CD4-positive, alpha-beta T cell treated with Interleukin-17A for 1 hour (primary cell): ENCODE measurements at regions not wholly inside any gene's neighbourhood (a gene's known extent, or its start where the extent isn't known, plus 50 kb on each side); places are given as distances from the start of the nearest gene placed in this dataset.
"Not testable (repeated sequence)": the region's sequence is repeated elsewhere in the genome, so short reads cannot be mapped to it uniquely, and the experiment has no call there.

Source experiments
- DNase-seq: peaks from one replicate; pipeline ENCODE4 v3.0.0-alpha.2; 2020

DNA sequence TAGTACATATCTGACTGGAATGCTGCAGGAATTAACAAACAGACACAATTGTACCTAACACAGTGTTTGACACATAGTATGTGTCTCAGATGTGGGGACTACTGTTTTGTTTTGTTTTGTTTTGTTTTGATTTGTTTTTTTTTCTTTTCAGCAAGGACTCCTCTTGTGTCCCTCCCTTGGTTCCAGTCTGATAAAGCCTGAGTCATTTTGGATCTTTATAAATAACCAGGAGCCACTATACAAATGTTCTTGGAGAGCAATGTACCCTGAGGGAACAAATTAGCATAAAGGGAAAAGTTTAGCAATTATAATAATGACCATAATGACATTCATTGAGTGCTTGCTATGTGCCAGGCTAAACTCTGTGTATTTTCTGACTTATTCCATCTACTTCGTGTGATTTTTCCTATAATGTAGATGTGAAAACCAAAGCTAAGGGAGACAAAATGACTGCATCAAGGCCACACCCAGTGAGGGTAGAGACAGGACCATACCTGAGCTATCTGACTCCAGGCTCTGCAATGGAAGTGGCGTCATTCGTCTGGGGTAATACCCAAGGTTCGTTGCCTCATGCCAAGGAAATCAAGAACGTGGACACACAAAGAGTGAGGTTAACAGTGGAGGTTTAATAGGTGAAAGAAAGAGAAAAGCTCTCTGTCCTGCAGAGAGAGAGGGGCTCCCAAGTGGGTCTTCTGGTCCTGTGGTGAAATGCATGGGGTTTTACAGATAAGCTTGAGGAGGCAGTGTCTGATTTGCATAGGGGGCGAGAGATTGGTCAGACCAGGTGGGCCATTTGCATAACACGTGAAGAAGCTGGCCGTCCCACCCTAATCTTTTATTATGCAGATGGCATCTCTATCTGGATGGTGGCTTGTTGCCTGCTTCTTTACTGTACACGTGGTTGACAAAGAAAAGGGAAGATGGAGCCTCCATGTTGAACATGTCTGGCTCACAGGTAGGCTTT, 285.5 kb upstream of the SFSWAP start:
- no peak for DNase-seq

DNA sequence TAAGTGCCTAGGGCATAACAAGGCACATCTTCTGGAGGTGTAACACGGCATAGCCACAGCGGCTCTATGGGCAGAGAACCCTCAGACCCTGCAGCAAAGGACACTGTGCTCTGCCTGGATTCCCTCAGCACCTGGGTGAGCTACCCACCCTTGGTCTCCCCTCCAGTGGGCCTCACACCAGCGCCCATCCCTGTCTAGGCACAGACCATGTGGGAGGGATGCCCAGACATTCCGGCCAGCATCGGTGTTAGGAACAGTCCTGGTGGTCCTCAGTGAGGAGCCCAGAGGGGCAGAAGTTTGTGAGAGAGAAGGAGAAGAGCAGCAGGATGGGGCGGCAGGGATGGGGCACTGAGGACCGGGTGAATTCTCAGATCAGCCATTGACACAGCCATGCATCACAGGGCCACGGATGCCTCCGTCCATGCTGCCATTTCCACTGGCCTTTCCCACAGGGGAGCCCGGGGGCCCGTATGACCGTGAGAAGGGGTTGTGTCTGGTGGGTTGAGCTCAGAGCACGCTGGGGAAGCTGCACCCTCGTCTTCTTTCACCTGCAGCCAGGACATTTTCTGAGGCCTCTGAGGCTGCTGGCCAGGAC, 282.7 kb upstream of the SFSWAP start:
- DNase-seq = no peak

DNA sequence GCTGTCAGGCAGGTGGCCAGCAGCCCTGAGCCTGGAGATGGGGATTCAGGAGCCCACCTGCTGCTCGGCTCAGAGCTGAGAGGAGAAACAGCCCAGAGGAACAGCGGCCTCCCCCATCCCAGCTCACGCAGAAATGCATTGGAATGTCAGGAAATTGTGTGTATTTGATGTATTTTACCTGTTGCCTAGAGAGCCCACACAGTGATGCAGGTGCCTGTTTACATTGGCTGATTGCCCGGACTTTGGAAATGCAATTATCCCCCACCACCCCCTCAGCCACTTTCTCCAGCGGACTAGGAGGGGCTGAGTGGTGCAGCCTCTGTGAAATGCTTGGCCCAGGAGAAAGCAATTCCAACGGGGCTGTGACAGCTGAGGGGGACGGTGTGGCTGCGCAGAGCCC, 281.7 kb upstream of the SFSWAP start:
- not testable (repeated sequence) for DNase-seq

DNA sequence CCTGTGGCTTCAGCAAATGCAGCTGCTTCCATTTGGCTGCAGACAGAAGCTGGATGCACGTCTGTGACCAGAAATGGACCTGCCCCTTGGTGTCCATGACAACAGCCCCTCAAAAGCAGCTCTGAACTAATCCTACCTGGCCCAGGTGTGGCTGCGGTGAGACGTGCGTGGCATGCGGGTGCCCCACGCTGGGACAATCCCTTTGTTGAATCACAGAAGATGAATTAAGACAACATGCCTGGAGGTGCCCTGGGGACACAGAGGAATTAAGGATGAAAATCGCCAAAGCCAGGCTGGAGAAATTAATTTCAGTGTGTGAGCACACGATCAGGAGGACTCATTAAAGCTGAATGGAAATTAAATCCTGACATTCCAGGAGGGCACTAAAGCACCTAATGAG, 281.2 kb upstream of the SFSWAP start:
- not testable (repeated sequence) for DNase-seq

- DNase-seq = no peak
Measured at GRCh38 chr12:131430158-131430742, 280.6 kb upstream of the SFSWAP start.

DNA sequence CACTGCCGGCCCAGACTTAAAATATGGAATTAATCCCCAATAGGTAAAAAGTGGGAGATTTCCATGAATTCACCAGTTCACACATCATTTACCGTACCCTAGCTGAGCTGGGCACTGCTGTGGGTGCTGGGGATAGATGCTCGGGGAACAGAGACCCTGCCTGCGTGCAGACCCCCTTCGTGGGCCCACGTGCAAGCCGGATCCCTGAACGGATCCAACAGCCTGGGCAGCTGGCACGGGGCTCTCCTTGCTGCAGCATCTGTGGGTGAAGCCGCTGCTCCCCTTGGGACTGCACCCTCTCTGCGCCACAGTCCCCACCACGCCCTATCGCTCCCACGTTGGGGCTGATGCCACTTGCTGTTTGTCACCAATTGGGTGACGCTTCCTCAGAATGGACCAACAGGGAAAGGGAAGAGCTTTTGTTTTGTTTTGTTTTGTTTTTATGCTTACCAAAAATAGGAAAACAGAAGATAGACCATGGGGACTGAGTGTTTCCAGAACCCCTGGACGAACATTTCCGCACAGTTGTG, 279.7 kb upstream of the SFSWAP start:
- not testable (repeated sequence) for DNase-seq

DNA sequence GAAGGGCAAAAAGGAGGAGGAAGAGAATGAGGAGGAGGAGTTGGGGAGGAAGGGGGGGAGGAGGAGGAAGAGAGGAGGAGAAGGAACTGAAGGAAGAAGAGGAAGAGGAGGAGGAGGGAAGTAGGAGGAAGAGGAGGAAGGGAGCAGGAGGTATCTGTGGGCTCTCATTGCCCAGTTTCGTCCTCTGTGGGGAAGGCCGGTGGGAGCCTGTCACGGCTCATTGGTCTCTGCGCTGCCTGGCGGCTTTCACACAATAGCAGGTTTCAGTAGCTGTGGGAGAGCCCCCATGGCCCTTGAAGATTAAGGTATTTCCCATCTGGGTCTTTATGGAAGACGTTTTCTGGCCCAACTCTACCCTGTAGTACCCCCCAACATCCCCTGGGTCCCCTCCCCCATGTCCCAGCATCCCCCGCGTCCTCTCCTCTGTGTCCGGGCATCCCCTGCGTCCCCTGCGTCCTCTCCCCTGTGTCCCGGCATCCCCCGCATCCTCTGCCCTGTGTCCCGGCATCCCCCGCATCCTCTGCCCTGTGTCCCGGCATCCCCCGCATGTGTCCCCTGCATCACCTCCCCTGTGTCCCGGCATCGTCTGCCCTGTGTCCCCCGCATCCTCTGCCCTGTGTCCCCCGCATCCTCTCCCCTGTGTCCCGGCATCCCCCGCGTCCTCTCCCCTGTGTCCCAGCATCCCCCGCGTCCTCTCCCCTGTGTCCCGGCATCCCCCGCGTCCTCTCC, 278.2 kb upstream of the SFSWAP start:
- DNase-seq = no peak

DNA sequence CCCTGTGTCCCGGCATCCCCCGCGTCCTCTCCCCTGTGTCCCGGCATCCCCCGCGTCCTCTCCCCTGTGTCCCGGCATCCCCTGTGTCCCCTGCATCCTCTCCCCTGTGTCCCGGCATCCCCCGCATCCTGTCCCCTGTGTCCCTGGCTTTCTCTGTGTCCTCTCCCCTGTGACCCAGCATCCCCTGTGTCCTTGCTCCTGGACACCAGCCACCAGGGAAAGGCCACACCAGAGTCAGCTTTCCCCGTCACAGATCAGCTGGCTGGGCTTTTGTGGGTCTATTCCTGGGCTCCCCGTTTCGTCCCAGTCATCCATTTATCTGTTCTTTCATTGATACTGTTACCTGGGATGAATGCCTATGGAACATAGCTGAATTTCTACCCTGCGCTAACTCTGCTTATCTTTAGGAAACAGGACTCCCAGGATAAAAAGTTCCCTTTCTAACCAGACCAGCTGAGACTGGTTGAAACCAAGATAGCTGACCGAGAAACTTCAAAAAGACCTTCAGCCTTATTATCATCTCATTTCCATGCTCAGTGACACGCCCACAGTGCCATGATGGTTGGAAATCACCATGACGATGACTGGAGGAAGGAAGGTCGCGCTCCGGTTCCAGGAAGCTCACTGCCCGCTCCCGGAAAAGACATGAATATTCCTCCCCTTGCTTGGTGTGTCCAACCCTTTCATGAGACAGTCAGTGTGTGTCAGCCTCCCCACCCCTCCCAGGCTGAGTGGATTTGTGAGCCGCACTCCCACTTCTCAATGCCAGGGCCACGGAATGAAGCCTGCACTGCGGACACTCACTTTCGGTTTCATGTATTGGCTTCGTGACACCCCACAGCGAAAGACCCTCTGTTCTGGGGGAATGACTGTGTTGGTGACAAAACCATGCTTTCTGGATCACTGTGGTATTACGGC, 276.4 kb upstream of the SFSWAP start:
- no peak for DNase-seq

- DNase-seq = no peak
Measured at GRCh38 chr12:131436922-131437705, 273.8 kb upstream of the SFSWAP start.

DNA sequence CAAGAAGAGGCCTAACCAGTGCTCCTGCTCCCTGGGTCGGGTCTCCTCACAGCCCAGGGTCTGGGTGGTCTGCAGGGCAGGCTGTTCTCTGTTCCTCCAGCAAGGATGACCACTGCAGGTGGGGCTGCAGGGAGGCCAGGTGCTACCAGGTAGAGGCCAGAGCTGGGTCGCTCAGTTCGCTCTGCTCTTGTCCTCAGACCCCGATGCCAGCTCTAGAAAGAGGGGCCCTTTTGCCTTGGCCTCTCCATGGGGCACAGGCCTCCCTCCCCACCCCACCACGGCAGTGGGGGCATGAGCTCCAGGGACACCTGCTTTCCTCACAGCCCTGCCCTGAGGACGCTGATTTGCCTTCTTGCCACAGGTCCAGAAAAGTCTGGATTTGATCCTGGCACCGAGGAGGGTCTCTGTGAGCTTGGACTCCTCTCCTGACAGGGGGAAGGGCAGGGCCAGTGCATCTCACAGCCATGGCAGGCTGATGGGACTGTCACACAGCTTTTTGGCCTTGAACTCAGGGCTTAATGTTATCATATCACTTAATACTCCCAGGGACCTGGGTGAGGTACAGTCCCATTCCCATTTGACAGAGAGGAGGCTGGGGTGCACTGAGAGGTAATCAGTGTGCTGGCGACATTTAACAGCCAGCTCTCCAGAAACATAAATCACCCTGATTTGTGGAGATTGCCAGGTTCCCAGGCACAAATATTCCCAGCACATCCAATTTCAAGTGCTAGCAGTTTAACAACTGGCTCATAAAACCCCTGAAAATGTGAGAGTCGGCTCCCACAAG, 273.0 kb upstream of the SFSWAP start:
- no peak for DNase-seq

- not testable (repeated sequence) for DNase-seq
Measured at GRCh38 chr12:131438493-131438835, 272.4 kb upstream of the SFSWAP start.

DNA sequence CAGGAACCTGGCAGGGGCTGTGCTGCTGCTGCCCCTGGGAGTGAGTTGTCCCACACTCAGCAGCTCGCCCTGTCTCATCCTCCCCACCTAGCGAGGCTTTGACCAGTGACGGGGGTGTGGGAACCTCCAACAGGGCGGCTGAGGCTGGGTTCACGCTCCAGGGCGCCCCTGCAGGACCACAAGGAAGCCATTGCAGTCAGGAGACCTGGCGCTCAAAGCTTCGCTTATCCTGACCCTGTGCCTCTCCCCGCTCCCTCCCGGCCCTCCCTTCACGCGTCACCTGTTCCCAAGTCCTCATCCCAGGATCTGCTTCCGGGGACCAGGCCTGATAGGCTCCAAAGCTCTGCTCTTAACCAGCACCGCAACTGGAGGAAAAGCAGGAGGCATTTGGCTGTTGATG, 272.0 kb upstream of the SFSWAP start:
- no peak for DNase-seq

DNA sequence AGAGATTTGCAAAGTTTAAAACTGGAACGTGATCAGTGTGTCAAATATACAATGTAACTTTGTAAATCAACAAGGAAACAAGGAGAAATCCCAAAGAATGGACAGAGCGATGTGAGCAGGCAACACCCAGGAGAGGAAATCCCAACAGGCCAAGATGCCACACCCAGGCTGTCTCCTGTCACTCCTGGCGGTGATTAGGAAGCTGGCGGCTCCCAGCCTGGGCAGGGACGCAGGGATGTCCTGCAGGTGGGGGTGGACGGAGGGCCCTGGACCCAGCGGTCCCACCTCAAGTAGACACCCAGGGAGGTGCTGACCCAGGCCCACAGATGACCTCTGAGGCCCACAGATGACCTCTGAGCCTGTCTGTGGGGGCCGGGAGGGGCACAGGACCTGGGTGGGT, 271.1 kb upstream of the SFSWAP start:
- not testable (repeated sequence) for DNase-seq

DNA sequence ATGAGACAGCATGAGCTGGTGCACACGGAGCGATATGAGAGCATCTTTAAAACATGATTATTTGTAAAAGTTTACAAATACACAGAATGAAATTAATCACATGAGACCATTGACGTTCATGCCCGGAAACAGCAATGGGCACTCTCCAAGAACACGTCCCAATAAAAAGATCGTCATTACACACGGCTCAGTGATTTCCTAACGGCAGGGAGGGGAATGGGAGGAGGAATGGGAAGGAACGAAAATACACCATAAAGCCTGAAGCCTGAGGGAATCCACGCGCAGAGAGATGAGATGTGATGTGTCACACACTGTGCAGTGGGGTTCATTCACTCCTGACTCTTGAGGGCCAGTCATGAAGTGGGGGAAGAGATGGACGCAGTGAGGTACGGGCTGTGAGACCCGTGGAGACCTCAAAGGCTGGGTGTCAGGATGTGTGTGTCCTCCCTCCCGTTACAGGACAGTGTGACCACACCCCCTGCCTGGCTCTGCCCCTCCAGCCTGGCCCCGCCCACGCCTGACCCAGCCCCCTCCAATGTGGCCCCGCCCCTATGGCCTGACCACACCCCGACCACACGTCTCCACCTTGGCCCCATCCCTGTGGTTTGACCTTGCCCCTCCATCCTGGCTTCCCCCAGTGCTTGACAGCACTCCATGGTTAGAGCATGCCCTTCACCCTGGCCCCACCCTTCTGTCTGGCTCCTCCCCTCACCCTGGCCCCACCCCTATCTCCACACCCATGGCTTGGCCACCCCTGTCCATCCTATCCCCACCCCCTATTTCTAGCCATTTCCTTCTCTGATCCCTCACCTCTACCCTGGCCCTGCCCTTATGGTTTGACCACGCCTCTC, 270.5 kb upstream of the SFSWAP start:
- not testable (repeated sequence) for DNase-seq

DNA sequence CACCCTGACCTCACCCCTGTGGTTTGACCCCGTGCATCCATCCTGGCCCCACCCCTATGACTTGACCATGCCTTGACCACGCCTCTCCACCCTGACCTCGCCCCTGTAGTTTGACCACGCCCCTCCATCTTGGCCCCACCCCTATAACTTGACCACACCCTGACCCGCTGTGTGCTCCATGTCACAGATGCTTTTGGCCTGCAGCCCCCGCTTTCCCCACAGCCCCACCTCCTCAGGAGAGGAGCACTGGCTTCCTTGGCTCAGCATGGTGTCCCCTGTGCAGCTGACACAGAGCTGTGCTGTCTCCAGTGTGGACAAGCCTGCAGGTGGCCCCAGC, 269.9 kb upstream of the SFSWAP start:
- DNase-seq = no peak

DNA sequence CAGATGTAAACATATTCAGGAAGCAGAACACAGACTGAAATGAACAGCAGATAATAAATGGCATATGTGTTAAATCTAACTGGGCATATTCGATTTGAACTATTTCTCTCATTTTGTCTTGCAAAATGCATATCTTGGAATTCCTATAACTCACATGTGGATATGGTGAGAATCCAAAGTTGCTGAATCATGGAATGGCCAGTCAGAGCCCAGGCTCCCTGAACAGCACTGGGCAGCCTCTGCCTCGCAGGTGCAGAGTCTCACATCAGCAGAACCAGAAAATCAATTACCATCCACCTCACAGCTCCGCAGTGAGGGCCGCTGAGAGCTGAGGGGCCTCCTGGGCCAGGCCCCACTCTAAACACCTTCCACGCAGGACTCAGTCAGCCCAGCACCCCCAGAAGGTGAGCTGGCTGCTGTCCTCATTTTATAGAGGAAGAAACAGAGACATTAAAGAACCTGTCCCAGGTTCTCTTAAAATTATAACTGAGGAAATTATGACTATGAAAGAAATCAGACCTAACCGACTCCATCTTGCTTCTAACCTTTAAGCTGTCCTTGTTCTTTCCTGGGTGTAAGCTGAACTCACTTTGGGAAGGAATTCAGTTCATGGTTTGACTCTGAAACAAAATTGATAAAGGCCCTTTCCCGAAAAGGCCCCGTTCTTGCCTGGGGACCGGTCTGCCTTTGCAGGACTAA, 269.1 kb upstream of the SFSWAP start:
- no peak for DNase-seq

DNA sequence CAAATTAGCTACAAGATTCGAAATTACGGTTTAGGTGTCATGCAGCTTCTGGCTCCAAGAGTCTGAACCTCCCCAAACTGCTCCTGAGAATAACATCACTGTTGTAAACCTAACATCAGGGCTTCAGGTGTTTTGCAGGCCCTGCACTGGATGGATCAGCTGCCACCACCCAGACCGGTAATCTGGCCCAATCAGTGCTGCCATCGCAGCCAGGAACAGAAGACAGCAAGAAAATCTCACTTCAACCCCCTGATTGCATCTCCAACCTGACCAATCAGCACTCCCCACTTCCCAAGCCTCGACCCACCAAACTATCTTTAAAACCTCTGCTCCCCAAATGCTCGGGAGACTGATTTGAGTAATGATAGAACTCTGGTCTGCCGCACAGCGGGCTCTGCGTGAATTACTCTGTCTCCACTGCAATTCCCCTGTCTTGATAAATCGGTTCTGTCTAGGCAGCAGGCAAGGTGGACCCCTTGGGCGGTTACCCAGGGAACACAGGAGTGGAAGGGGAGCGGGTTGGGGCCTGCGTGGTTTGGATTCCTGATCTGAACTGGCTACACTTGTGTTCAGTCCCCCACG, 268.5 kb upstream of the SFSWAP start:
- no peak for DNase-seq
